Calu3 (cell line): ENCODE measurements at regions not wholly inside any gene's neighbourhood (a gene's known extent, or its start where the extent isn't known, plus 50 kb on each side); places are given as distances from the start of the nearest gene placed in this dataset.

Source experiments
- BruUV-seq: library from RNA; stranded (reverse); fragments of 400-500 nt; replicated peaks from 2 replicates; lab custom pipeline; 2021; lab: Mats Ljungman, UMichigan
- CTCF ChIA-PET: fragments of 300-600 bp; sonication (Branson Sonifier 250); formaldehyde crosslinking; loops from one replicate; lab custom pipeline; 2022; ENCODE audit warnings: antibody characterized with exemption; lab: Charles Lee
- DNase-seq: peaks from one replicate; pipeline ENCODE4 v3.0.0; 2022
- H3K27ac Mint-ChIP-seq: one replicate; pipeline ENCODE4 v1.8.0; 2022; ENCODE audit warnings: mixed read lengths; ENCODE audit not compliant: unreplicated experiment
- H3K27me3 Mint-ChIP-seq: one replicate; pipeline ENCODE4 v1.8.0; 2022; ENCODE audit warnings: mixed read lengths; ENCODE audit not compliant: unreplicated experiment
- H3K36me3 Mint-ChIP-seq: one replicate; pipeline ENCODE4 v1.8.0; 2022; ENCODE audit warnings: mild to moderate bottlenecking, moderate library complexity, mixed read lengths; ENCODE audit not compliant: insufficient read depth, unreplicated experiment
- H3K4me1 Mint-ChIP-seq: one replicate; pipeline ENCODE4 v1.8.0; 2022; ENCODE audit warnings: mild to moderate bottlenecking, low read depth, mixed read lengths; ENCODE audit not compliant: unreplicated experiment
- H3K4me3 Mint-ChIP-seq: one replicate; pipeline ENCODE4 v1.8.0; 2022; ENCODE audit warnings: mild to moderate bottlenecking, low read depth, moderate library complexity, mixed read lengths; ENCODE audit not compliant: unreplicated experiment
- H3K9me3 Mint-ChIP-seq: one replicate; pipeline ENCODE4 v1.8.0; 2022; ENCODE audit warnings: low read depth, mixed read lengths; ENCODE audit not compliant: unreplicated experiment
- intact Hi-C: fragments of 100-400 bp; cut with micrococcal nuclease; formaldehyde crosslinking; loops from one replicate; pipeline ENCODE4 v1.10.0; 2022; ENCODE audit not compliant: unreplicated experiment
- TF ChIP-seq, protein P1 (sequence below): fragments of 200-600 bp; IDR thresholded peaks from one replicate; pipeline ENCODE4 v1.8.0; 2022; ENCODE audit warnings: antibody characterized with exemption; ENCODE audit not compliant: unreplicated experiment

DNA sequence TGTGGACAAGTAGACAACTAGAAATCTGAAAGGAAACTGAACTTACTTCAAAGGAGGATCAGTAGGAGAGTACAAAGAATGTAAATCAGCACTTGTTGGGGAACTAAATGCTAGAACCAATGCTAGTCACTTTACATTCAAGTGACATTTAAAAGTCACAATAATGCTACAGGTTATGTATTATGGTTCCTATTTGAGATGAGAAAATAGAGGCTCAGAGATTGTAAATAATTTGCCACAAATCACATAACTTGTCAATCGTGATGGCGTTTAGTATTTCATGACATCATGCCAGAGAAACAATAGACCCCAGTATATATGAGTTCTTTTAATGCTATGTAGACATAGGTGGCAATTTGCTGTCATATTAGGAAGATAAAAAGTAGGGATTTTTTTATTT is 467.8 kb upstream of the CBLB start:
- H3K4me1 Mint-ChIP-seq, result peaks cover 43% of the 10 kb centered on the region
- DNase-seq, result no peak
- H3K27me3 Mint-ChIP-seq, result no peaks in the 10 kb centered on the region
- H3K4me3 Mint-ChIP-seq, result no peak overlapping the region
- H3K36me3 Mint-ChIP-seq, result peaks cover 4% of the 10 kb centered on the region
- CTCF ChIA-PET, result interaction anchor here (0.7 kb wide), 1 partner anchor 505 kb away, joined by 4 read pairs; no protein-coding TSS in a partner anchor
- H3K9me3 Mint-ChIP-seq, result no peaks in the 10 kb centered on the region
- TF ChIP-seq, protein P1, sequence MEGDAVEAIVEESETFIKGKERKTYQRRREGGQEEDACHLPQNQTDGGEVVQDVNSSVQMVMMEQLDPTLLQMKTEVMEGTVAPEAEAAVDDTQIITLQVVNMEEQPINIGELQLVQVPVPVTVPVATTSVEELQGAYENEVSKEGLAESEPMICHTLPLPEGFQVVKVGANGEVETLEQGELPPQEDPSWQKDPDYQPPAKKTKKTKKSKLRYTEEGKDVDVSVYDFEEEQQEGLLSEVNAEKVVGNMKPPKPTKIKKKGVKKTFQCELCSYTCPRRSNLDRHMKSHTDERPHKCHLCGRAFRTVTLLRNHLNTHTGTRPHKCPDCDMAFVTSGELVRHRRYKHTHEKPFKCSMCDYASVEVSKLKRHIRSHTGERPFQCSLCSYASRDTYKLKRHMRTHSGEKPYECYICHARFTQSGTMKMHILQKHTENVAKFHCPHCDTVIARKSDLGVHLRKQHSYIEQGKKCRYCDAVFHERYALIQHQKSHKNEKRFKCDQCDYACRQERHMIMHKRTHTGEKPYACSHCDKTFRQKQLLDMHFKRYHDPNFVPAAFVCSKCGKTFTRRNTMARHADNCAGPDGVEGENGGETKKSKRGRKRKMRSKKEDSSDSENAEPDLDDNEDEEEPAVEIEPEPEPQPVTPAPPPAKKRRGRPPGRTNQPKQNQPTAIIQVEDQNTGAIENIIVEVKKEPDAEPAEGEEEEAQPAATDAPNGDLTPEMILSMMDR, result no peak
- intact Hi-C loops, result loop anchor here (5.0 to 10.0 kb wide), 4 partner anchors 106 to 728 kb away; no protein-coding TSS in a partner anchor
- H3K27ac Mint-ChIP-seq, result peak overlapping the region; percentile 80
- no TSS peak for BruUV-seq

DNA sequence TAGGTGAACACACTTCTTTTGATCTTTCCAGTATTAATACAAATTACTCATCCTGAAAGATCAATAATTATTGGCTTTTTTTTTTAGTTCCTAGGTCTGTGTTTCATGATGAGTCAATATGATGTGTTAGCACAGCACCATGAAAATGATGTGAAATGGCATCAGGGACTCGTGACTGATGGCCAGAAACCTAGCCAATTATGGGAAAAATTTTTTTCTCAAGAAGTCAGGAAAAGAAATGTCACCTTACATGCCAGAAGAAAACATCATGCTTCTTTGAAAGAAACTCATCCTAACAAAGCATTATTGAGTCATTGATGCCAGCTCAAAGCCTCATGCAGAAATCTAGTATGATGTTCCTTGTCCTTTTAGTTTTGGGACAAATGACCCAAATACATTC is 468.3 kb upstream of the CBLB start:
- CTCF ChIA-PET, result interaction anchor here (0.7 kb wide), 1 partner anchor 506 kb away, joined by 4 read pairs; no protein-coding TSS in a partner anchor
- no peak overlapping the region for H3K4me3 Mint-ChIP-seq
- H3K27ac Mint-ChIP-seq, result peak overlapping the region; percentile 80
- H3K27me3 Mint-ChIP-seq, result no peaks in the 10 kb centered on the region
- H3K4me1 Mint-ChIP-seq, result peaks cover 43% of the 10 kb centered on the region
- no peak for DNase-seq
- intact Hi-C loops, result loop anchor here (5.0 to 10.0 kb wide), 4 partner anchors 105 to 728 kb away; no protein-coding TSS in a partner anchor
- no peaks in the 10 kb centered on the region for H3K9me3 Mint-ChIP-seq
- peaks cover 4% of the 10 kb centered on the region for H3K36me3 Mint-ChIP-seq
- no TSS peak for BruUV-seq
- TF ChIP-seq, protein P1, result no peak

DNA sequence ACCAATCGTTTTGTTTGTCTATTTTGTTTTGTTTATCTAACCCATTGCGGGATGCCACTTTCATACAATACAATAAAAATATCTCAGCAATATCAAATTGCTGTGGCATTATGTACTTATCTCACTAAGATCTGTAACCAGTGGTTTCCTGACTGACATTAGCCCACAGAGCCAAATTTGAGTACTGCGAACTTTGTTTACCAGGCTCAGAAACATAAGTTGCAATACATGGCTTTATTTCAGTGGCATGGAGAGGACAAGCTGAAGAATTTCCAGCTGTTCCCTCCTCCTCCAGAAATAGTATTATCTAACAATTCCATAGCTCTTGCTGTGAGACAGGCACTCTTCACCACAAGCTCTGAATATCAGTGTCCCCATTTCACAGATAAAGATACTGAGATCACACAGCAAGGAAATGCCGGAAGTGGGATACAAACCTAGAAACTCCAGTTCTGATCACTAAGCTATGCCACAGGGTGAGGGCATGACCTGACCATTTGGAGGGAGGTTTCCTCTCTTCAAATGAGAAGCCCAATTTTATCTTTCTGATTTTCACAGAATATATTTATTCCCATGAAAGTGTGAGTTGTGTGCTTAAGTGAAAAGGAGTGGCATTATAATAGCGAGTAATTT is 469.9 kb upstream of the CBLB start:
- H3K27ac Mint-ChIP-seq, result no peak overlapping the region
- TF ChIP-seq, protein P1, result no peak
- H3K4me3 Mint-ChIP-seq, result no peak overlapping the region
- intact Hi-C loops, result loop anchor here (5.0 to 10.0 kb wide), 4 partner anchors 104 to 726 kb away; no protein-coding TSS in a partner anchor
- BruUV-seq, result no TSS peak
- no peaks in the 10 kb centered on the region for H3K36me3 Mint-ChIP-seq
- H3K9me3 Mint-ChIP-seq, result no peaks in the 10 kb centered on the region
- DNase-seq, result no peak
- CTCF ChIA-PET, result no interaction called here
- peaks cover 30% of the 10 kb centered on the region for H3K4me1 Mint-ChIP-seq
- no peaks in the 10 kb centered on the region for H3K27me3 Mint-ChIP-seq

DNA sequence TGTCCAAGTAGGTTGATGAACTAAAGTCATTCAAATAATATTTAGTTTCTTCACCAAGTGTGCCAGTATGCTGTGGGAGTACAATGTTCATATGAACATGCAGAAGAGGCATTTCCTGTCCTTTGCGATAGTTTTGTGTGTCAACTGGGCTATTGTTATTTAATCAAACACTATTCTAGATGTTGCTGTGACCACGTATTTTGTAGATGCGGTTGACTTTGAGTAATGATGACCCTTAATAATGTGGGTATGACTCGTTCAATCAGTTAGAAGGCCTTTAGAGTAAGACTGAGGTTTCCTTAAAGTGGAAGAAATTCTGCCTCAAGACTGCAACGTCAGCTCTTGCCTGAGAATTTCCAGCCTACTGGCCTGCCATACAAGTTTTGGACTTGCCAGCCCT is 470.7 kb upstream of the CBLB start:
- no peaks in the 10 kb centered on the region for H3K27me3 Mint-ChIP-seq
- no peaks in the 10 kb centered on the region for H3K9me3 Mint-ChIP-seq
- no peak overlapping the region for H3K27ac Mint-ChIP-seq
- intact Hi-C loops, result loop anchor here (5.0 to 10.0 kb wide), 4 partner anchors 103 to 725 kb away; no protein-coding TSS in a partner anchor
- no peaks in the 10 kb centered on the region for H3K36me3 Mint-ChIP-seq
- H3K4me3 Mint-ChIP-seq, result no peak overlapping the region
- no TSS peak for BruUV-seq
- TF ChIP-seq, protein P1, result no peak
- CTCF ChIA-PET, result no interaction called here
- peaks cover 22% of the 10 kb centered on the region for H3K4me1 Mint-ChIP-seq
- DNase-seq, result no peak
